HG02981 (cell line): ENCODE measurements at regions not wholly inside any gene's neighbourhood (a gene's known extent, or its start where the extent isn't known, plus 50 kb on each side); places are given as distances from the start of the nearest gene placed in this dataset.
"Not testable (repeated sequence)": the region's sequence is repeated elsewhere in the genome, so short reads cannot be mapped to it uniquely, and the experiment has no call there.

Experiments used
- ATAC-seq: cut with Tn5 transposase; IDR thresholded peaks from one replicate; pipeline ENCODE4 v1.9.1; 2021; ENCODE audit warnings: mild to moderate bottlenecking, moderate library complexity; ENCODE audit not compliant: unreplicated experiment

GRCh38 chr12:107571492-107571891 lies 114.1 kb upstream of the PWP1 start:
- ATAC-seq: no peak

DNA sequence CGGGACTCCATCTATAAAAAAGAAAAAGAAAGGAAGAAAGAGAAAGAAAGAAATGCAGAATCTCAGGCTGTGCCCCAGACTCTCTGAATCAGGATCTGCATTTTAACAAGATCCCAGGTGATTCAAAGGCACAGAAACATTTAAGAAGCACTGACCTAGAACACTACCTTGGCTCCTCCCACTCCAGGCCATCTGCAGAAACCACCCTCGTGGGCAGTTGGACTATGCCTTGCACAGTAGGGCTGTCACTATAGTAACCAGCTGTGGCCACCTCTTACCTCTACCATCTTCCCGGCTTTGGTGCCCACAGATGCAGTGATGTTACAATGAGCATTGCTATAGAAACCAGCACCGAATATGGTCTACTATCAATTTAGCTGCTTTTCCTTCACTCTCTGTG lies 110.9 kb upstream of the PWP1 start:
- ATAC-seq: no peak

DNA sequence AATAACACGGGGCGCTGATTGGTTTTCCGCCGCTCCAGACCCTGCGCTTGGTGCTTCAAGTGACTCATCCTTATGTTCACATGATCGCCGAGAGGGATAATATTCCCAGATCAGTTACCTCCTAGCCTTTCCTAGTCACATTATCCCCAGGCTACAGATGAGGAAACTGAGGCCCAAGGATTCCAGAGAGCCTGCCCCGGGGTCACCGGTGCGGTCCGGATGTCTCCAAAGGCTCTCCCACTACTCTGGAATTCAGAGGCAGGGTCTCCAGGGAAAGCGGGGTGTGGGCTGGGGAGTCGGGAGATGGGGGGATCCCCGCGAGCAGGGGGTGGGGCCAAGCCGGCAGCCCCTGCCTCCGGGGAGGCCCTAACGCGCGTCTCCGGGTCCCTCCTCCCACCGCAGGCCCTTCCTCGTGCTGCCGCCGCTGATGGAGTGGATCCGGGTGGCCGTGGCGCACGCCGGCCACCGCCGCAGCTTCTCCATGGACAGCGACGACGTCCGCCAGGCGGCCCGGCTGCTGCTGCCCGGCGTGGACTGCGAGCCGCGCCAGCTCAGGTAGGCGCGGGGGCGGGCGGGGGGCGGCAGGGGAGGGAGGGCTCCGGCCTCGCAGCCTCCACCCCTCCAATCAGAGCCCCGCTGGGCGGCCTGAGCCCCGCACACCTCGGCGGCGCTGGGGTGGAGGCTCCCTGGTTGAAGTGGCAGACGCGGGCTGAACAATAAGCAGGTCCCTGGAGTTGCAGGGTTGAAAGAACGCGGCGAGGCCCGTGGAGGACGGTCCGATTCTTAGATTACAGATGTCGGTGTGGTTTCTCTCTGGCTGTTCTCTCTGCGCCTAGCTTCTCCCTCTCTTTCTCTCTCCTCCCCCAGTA lies 104.6 kb upstream of the PWP1 start:
- ATAC-seq: no peak

DNA sequence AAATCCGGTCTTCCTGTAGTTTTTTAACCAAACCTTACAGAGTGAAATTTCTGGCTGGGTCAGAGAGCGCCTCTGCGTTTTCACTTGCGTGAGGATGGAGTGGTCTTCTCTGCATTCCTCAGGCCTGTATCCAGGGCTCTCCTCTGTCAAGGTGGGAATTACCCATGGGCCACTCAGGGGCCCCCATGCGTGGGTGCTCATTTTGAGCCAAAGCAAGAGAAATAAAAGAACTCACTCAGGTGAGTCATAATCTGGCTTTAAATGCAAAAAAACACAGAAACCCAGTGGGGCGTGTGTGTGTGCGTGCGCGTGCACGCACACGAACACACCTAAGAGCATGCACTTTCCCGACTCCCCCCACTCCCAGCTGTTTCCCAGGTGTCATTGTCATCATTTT lies 104.0 kb upstream of the PWP1 start:
- no peak for ATAC-seq

GRCh38 chr12:107583551-107583950 lies 102.0 kb upstream of the PWP1 start:
- ATAC-seq: no peak

GRCh38 chr12:107584563-107584962 lies 101.0 kb upstream of the PWP1 start:
- no peak for ATAC-seq

DNA sequence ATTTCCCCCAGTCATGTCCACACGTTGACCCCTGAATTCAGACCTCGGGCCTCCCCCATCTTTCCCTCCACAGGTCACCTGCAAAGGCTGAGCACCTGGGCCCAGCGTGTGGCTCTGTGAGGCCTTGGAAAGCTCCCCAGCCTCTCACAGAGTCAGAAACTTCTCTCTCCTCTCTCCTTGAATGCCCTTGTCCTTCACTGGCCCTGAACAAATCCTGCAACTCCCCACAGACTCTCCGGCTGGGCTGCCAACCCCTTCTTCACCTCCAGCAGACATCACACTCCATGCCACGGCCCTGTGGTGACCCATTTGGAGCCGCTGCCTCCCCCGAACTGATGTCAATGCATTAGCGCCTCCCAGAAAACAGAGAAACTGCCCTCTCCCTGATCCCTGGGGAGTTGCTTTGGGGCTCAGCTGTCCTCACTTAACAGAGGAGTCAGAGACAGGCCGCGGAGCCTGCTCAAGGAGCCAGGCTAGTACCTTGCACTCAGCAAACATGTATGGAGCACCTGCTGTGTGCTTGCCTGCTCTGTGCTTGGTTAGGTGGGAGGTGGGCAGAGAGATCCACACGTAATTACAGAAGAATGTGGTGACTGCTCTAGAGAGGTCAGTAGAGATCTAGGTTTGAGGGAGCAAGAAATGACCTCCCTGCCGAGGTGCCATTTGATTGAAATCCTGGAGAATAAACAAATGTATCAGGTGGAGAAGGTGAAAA lies 99.2 kb upstream of the PWP1 start:
- no peak for ATAC-seq

- ATAC-seq: no peak
Measured at GRCh38 chr12:107590413-107590812, 95.2 kb upstream of the PWP1 start.

DNA sequence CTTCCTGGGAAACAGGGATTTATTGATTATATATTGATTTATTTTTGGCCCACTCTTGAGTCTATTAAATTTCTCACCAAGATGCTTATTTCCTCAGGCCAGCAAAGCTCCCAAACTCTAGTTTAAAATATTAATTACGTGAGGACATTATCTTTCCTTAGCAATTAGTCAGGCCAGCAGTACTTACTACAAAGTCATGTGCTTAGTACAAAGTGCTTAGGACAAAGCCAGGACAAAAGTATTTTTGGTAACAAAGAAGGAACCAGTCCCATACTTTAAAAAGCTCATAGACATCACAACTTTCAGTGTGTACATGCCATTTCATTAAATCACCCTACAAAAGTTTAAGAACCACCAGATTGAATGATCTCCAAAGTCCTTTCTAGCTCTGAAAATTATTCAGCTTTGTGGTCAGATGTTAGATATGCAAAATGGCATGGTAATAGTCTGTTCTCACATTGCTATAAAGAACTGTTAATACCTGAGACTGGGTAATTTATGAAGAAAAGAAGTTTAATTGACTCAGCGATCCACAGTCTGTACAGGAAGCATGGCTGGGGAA lies 94.7 kb upstream of the PWP1 start:
- no peak for ATAC-seq

- no peak for ATAC-seq
Measured at GRCh38 chr12:107593713-107594381, 91.8 kb upstream of the PWP1 start.

- ATAC-seq: no peak
Measured at GRCh38 chr12:107594995-107595394, 90.6 kb upstream of the PWP1 start.

DNA sequence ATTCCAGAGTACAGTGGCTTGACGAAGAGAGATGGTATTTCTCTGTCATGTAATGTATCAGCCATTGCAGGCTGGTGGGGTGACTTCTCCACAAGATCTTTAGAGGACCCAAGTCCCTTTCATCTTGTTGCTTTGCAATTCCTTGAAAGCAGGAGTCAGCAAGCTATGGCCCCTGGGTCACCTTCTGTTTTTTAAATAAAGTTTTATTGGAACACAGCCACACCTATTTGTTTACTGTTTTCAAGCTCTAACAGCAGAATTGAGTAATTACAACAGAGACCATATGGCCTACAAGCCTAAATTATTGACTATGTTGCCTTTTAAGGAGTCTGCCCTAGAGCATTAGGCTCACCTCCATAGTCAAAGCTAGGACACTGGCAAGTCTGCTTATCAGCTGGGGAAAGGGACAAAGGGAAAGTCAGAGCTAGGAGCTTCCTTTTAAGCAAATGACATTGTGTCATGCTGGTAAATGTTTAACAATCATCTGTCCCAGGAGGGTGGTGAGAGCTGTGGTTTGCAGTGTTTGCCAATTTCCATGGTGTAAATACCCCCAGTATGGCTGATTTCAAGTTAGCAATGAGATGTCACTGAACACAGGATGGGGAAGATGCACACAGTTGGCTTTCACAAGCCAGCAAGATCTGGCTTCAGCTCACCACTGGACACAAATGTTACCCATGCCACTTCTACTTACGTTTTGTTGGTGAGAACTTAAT lies 87.7 kb upstream of the PWP1 start:
- peak; percentile 61 for ATAC-seq

- no peak for ATAC-seq
Measured at GRCh38 chr12:107598906-107599305, 86.7 kb upstream of the PWP1 start.

DNA sequence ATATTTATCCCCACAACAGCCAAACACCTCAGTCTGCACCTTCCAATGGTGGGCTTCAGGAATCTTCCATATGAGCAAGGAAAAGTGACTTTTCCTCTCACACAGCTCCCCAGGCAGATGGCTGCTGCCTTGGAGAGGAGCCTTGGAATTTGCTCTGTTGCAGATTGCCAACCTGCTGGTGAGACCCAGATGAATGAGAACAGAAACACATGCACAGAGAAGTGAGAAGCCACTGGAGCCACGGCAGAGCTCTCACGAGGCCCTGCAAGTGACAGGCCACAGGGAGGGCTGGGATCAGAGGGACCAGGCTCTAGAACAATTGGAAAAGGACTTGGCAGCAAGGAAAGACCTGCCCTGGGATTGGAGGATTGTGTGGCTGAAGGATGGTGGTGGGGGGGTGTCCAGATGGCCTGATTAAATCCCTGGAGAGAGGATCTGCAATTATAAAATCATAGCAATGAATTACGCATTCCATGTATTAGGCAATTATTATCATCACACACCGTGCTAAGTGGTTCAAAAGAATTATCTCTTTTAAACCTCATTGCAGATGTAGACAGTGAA lies 84.9 kb upstream of the PWP1 start:
- ATAC-seq: no peak

- ATAC-seq: no peak
Measured at GRCh38 chr12:107602446-107602845, 83.2 kb upstream of the PWP1 start.

- ATAC-seq: no peak
Measured at GRCh38 chr12:107605293-107605692, 80.3 kb upstream of the PWP1 start.

DNA sequence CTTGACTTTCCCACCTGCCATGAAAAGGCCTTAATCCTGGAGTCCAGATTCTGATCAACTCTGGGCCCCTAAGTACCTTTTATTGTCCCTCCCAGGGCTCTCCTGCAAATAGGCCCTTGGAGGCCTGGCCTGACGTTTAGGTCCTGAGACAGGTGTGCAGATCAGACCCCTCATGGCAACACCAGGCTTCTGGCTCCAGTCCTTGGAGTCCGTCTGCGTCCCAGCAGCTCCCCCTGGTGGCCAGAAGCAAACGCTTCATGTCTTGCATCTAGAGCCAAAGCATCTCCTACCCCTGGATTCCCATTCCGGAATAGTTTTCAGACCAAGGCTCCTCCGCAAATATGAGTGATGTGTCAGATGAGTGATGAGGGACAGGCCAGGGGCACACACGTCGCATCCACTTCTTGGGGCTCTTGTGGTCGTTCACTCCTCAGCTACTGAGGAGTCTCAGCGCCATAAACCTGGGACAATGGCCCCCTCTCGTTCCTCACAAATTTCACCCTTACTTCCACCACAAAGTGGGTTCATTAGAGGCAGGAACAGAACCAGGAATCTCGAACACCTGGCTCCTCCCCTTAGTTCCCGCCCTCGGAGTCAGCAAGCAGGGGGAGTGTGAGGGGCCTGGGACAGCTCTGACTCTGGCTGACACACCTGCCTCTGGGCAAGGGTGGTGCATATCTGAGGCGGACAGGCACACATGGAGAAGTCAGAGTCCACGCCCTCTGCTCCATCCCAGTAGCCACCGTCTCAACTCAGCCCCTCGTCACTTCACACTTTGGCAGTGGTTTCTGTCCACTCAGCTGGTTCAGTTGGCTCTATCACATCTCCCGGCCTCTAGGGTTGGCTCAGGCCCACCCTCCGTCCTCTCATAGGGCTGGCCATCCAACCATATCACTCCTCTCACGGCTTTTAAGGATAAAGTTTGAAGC lies 77.9 kb upstream of the PWP1 start:
- ATAC-seq: peak; percentile 72

DNA sequence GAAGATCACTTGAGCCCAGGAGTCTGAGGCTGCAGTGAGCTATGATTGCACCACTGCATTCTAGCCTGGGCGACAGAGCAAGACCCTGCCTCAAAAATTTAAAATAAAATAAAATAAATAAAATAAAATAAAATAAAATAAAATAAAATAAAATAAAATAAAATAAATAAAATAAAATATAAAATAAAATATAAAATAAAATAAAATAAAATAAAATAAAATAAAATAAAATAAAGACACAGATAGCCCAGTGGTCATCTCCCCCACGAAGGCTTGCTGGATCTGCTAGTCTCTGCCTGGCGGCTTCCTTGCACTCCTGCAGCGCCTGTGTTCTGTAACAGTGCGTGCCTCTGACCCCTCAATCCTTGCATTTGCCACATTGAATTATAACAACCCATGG lies 76.8 kb upstream of the PWP1 start:
- ATAC-seq: not testable (repeated sequence)
